Mononuclear cell (primary cell): ENCODE measurements at regions not wholly inside any gene's neighbourhood (a gene's known extent, or its start where the extent isn't known, plus 50 kb on each side); places are given as distances from the start of the nearest gene placed in this dataset.

ENCODE experiments used
- H3K27me3 ChIP-seq: 2 replicates; pipeline ENCODE4 v1.6.0; 2011; ENCODE audit warnings: low read length, control low read depth; ENCODE audit not compliant: insufficient read depth
- H3K4me1 ChIP-seq: 2 replicates; pipeline ENCODE4 v1.5.1; 2011; ENCODE audit warnings: mild to moderate bottlenecking, low read length, control low read depth; ENCODE audit not compliant: insufficient read depth
- H3K4me3 ChIP-seq: 2 replicates; pipeline ENCODE4 v1.5.1; 2011; ENCODE audit warnings: mild to moderate bottlenecking, low read length, moderate library complexity
- H3K9me3 ChIP-seq: 2 replicates; pipeline ENCODE4 v1.5.1; 2011; ENCODE audit warnings: low read depth, mild to moderate bottlenecking, control low read depth, low read length

DNA sequence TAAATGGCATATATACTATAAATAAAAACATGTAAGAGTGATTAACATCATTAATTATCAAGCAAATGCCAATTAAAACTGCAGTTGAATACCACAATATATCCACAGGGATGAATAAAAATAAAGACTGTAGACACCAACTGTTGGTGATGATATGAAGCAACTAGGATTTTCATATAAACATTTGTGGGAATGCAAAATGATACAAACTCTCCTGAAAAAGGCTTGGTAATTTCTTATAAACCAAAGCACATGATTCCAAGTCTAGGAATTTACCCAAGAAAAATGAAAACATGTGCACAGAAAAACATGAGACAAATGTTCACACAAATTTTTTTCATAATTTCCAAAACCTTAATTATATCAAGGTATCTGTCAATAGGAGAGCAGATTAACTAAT, 448.1 kb downstream of the ETV1 start:
- no peaks in the 10 kb centered on the region for H3K27me3 ChIP-seq
- no peaks in the 10 kb centered on the region for H3K4me1 ChIP-seq
- no peak overlapping the region for H3K4me3 ChIP-seq
- H3K9me3 ChIP-seq = no peaks in the 10 kb centered on the region

DNA sequence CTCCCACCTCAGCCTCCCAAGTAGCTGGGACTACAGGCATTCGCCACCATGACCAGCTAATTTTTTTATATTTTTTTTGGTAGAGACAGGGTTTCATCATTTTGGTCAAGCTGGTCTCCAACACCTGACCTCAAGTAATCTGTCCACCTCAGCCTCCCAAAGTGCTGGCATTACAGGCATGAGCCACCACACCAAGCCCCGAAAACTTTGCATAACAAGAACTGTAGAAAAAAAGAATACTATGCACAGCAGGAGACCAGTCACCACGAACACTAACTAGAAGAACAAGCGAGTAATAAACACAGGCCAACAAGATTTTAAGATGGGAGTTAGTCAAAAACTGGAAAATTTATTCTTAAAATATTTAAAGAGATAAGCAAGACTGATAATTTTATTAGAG, 447.0 kb downstream of the ETV1 start:
- H3K9me3 ChIP-seq = no peaks in the 10 kb centered on the region
- no peaks in the 10 kb centered on the region for H3K4me1 ChIP-seq
- no peak overlapping the region for H3K4me3 ChIP-seq
- H3K27me3 ChIP-seq = no peaks in the 10 kb centered on the region

DNA sequence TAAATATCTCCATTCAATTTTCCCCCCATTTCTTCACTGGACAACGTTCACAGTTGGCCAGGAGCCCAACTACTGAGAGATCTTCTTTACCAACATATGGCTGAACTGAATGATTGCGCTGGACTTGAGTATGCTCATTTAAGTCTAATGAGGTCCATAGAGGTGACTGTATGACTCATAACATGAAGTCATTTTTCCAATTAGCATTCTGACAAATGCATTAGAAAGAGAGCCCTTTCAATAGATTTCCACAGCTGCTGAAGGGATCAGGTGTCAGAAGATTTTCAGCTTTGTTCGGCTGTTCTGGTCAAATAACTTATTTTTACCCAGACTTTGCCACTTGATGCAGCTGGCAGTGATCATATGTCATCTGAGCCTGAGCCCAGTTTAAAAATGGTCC, 438.0 kb downstream of the ETV1 start:
- Histone ChIP-seq H3K4me3 (no peak overlapping the region), H3K27me3 (no peaks in the 10 kb centered on the region), H3K9me3 (no peaks in the 10 kb centered on the region), H3K4me1 (no peaks in the 10 kb centered on the region)

DNA sequence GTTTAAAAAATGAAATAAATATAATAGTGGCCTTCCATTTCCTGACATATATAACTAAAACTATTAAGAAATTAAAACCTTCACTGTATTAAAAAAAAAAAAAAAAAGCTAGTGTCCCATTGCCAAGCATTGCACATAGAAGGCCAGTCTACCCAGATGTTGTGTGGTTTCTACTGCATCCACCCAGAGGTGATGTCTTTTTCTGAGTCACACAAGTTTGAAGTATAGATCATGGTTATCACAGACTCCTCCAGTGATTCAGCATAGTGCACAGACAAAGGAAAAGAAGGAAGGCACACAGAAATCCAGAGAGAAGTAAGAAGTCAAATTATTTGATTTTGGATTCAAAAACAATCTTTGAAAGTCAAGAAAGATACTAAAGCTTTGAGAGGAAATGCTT, 429.0 kb downstream of the ETV1 start:
- Histone ChIP-seq H3K27me3 (no peaks in the 10 kb centered on the region), H3K4me3 (no peak overlapping the region), H3K9me3 (no peaks in the 10 kb centered on the region), H3K4me1 (no peaks in the 10 kb centered on the region)

GRCh38 chr7:13563257-13563656, 426.2 kb downstream of the ETV1 start:
- H3K4me3 ChIP-seq = no peak overlapping the region

DNA sequence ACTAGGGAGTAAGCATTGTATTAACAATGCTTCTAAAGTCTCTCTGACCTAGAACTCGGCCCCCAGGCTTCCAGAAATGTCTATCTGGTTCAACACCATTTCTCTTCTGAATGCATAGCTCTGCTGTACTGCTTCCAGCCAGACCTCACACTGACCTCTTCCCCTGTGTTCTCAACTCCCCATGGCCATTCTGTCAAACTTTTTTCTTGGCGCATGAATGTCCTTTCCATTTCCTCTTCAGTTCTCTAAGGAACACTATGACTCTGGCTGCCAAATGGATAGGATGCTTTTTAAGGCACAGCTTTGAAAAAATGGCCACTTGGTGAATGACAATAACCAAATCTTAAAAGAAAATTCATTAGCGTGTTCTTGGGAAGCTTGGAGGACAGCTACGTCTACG, 425.8 kb downstream of the ETV1 start:
- H3K4me1 ChIP-seq = no peaks in the 10 kb centered on the region
- no peaks in the 10 kb centered on the region for H3K27me3 ChIP-seq
- H3K9me3 ChIP-seq = no peaks in the 10 kb centered on the region

More at GRCh38 chr7:13563257-13563656, 426.2 kb downstream of the ETV1 start:
- H3K4me1 ChIP-seq = no peaks in the 10 kb centered on the region
- no peaks in the 10 kb centered on the region for H3K9me3 ChIP-seq
- no peaks in the 10 kb centered on the region for H3K27me3 ChIP-seq

DNA sequence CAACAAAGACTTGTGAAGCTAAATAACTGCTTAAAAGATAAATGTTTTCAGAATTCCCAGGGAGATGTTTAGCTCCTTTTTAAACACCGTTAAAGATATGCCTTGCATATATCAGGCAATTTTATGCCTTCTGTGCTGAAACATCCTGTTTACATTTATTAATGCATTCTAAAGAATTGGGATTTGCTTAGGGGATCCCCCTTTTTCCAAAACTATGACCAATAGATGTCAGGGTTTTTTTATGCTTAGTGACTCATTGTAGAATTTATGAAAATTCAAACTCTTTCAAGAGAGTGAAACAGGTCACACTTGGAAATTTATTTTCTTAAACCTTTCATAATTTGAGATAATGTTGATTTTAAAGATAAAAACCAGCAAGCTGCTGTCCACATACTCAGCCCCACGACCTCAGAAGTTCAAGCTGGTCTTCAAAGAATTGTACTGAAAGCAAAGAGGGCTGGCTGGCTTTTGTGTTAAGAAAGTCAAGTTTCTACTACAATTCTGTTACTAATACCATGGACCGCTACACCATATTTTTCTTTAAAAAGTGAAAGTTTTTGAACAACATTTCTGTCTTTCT, 411.8 kb downstream of the ETV1 start:
- no peaks in the 10 kb centered on the region for H3K27me3 ChIP-seq
- H3K9me3 ChIP-seq = no peaks in the 10 kb centered on the region
- H3K4me3 ChIP-seq = no peak overlapping the region
- H3K4me1 ChIP-seq = no peaks in the 10 kb centered on the region

More for the DNA sequence above, 425.8 kb downstream of the ETV1 start:
- H3K4me3 ChIP-seq = no peak overlapping the region

DNA sequence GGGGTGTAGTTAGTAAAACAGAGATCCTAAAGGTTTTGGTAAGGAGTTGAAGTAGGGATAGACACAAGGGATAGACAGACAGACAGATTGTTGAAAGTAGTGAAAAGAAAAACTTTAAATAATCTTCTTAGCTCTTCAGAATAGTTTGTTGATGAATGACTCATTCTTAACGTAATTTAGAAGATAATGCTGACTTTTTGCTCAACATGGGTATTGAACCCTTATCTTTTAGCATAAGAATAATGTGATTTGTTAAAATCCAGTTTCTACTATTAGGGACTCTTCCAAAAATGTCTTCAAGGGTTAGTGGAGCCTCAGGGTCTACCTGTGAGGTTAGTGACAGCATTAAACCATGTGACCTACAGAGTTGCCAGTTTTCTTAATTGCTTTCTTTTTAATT, 411.2 kb downstream of the ETV1 start:
- Histone ChIP-seq H3K9me3 (no peaks in the 10 kb centered on the region), H3K4me1 (no peaks in the 10 kb centered on the region), H3K4me3 (no peak overlapping the region), H3K27me3 (no peaks in the 10 kb centered on the region)

GRCh38 chr7:13581097-13581496, 408.4 kb downstream of the ETV1 start:
- H3K4me3 ChIP-seq = no peak overlapping the region
- no peaks in the 10 kb centered on the region for H3K27me3 ChIP-seq
- no peaks in the 10 kb centered on the region for H3K4me1 ChIP-seq
- no peaks in the 10 kb centered on the region for H3K9me3 ChIP-seq

- Histone ChIP-seq H3K27me3 (no peaks in the 10 kb centered on the region), H3K9me3 (peaks cover 4% of the 10 kb centered on the region), H3K4me1 (no peaks in the 10 kb centered on the region), H3K4me3 (no peak overlapping the region)
Measured at GRCh38 chr7:13593854-13594253, 395.6 kb downstream of the ETV1 start.

DNA sequence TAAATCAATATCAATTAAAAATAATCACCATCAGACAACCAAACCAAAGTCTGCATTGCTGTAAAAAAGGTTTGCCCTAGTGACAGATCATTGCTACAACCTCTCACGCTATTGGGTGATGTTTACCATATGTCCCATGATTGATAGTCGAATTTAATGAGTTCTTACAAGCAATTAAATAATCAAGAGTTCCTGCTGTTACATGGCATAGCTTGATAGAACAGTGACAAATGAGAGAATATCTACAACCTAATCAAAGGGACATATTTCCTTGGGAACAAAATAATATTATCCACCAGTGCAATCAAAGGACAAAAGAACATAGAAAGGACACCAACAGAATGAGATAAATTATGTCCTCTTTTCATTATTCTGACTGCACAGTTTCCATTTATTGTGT, 387.4 kb downstream of the ETV1 start:
- no peaks in the 10 kb centered on the region for H3K4me1 ChIP-seq
- H3K27me3 ChIP-seq = no peaks in the 10 kb centered on the region
- no peak overlapping the region for H3K4me3 ChIP-seq
- no peaks in the 10 kb centered on the region for H3K9me3 ChIP-seq

DNA sequence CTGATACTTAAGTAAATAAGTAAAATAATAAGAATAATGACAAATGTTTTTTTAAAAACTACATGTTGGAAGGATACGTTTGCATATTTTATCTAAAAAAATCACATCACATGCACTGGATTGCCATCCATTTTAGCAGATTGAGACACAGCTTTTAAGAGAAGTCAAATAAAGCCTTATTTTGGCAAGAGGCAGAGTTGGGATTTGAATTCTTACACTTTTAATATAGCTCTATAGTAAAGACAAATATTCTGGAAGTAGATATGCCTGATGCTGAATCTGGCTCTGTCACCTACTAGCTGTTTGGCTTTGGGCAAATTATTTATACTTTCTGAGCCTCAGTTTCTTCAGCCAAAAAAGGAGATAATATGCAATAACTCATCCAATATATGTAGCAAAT, 386.4 kb downstream of the ETV1 start:
- Histone ChIP-seq H3K4me1 (no peaks in the 10 kb centered on the region), H3K27me3 (no peaks in the 10 kb centered on the region), H3K4me3 (no peak overlapping the region), H3K9me3 (no peaks in the 10 kb centered on the region)

DNA sequence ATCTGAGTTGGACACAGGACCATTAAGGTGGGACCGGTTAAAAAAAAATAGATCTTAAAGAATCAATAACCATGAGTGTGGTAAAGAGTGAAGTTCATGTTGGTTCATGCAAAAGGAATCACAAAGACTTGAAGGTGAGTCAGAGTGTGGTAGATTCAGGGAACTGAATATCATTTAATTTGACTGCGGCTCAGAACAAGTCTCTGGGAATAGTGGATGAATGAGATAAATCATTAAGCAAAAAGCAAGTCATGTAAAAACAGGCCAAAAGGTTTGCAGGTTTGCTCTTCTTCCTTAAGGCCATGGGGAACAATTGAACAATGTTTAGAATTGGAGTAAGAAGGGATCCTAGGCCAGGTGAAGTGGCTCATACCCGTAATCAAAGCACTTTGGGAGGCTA, 385.8 kb downstream of the ETV1 start:
- H3K4me3 ChIP-seq = no peak overlapping the region
- no peaks in the 10 kb centered on the region for H3K27me3 ChIP-seq
- no peaks in the 10 kb centered on the region for H3K9me3 ChIP-seq
- no peaks in the 10 kb centered on the region for H3K4me1 ChIP-seq

GRCh38 chr7:13604178-13604577, 385.3 kb downstream of the ETV1 start:
- Histone ChIP-seq H3K4me3 (no peak overlapping the region), H3K9me3 (no peaks in the 10 kb centered on the region), H3K27me3 (no peaks in the 10 kb centered on the region), H3K4me1 (no peaks in the 10 kb centered on the region)

DNA sequence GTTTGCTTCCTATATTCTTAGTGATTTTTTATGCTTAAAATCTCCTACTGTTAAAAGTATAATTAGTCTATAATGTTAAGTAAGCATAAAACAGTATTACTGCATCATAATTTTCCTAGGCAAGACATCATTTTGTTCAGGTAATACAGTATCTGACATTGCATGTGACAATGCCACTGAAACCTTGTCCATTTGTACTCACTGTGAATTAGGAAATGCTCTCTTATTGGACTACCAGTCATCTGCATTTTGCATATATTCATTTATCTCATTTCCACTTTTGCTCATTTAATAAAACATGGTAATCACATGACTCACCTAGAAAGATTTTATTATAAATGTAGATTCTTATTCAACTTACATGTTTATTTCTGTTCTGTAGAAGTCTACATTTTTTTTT, 379.1 kb downstream of the ETV1 start:
- Histone ChIP-seq H3K4me3 (no peak overlapping the region), H3K4me1 (no peaks in the 10 kb centered on the region), H3K9me3 (peaks cover 9% of the 10 kb centered on the region), H3K27me3 (no peaks in the 10 kb centered on the region)

DNA sequence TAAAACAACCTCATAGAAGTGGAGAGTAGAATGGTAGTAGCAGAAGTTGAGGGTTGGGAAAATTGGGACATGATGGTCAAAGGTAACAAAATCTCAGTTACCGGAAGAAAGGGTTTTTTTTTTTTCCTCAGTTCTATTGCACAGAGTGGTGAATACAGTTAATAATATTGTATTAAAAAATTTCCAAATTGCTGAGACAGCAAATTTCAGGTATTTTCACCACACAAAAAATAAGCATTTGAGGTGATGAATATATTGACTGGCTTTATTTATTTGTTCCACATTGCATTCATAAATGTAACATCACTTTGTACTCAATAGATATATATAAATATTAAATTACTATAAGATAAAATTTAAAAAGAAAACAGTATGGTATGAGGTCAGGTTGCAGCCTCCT, 373.8 kb downstream of the ETV1 start:
- no peaks in the 10 kb centered on the region for H3K4me1 ChIP-seq
- no peak overlapping the region for H3K4me3 ChIP-seq
- H3K27me3 ChIP-seq = no peaks in the 10 kb centered on the region
- H3K9me3 ChIP-seq = peaks cover 14% of the 10 kb centered on the region
